ENCODE measurements at regions not wholly inside any gene's neighbourhood (a gene's known extent, or its start where the extent isn't known, plus 50 kb on each side); places are given as distances from the start of the nearest gene placed in this dataset.
"Not testable (repeated sequence)": the region's sequence is repeated elsewhere in the genome, so short reads cannot be mapped to it uniquely, and the experiment has no call there.

DNA sequence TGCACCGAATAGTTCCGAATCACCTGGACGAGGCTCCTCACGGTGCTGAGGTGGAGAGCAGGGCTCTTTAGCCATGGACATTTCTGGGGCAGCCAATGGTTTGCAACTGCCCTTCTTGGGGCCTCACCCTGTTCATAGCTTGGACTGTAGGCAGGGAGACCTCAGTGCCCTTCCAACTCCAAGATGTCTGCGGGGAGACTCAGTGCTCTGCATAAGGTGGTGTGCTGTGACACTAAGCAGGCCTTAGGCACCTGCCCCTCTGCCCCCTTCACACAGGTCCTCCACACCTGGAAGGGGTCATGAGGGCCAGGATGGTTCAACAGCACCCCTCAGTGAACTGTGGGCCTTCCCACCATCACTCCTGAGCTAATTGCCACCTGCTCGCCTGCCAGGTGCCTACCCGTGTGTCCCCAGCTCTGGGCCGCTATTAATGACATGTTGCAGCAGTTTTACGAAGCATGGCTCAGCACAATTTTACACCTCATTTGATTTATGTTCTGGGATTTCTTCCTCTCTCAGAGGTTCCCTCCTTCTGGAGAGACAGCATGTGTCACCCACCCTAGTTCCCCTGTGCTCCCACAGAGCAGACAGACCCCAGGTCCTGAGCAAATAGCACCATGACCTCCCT is 101.2 kb upstream of the SMAD3 start:
- no peak for DNase-seq (ENCODE audit: low spot score)

DNA sequence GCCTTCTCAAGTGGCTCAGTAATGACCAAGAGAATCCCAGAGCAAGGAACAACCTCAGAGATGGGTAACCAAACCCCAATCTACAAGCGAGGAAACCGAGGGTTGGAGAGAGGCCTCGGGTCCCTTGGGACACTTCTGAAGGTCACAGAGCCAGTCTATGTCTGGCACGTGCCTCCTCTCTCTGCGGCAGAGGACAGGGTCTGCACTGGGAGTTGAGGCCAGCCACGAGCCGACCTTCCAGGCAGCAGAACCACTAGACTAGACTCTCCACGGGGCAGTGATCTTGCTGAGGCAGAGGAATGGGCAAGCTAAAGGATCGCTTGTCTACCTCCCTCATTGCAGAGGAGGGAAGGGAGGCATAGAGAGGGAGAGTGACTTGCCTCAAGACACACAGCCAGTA is 100.6 kb upstream of the SMAD3 start:
- no peak for DNase-seq (ENCODE audit: low spot score)

DNA sequence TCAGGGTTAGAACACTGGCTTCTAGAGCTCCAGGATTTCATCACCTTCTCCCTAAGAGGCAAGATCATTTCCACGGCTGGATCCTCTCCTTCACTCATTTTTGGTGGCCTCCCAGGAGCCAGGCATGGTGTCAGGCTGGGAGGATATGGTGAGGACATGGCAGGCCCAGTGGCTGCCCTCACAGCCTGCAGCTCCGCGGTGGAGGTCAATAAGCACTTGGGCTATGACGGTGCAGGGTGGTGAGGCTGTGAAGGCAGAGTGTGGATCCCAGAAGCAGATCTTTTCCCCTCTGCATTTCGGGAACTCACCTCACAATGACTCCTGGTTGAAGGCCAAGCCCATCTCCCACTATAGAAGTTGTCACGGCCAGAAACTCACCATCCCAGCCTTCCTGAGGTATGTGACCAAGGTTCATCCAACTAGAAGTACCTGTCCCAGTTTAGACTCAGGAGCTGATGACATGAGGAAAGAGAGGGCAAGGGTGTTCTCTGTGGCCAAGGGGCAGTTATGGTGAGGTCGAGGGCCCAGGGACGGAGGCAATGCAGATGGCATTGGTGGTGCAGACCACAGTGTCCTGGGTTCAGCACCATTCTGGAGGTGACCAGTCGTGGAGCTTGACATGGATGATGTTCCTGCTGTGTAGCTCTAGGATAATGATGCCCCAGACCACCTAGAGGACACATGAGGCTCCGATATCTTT is 100.1 kb upstream of the SMAD3 start:
- DNase-seq (ENCODE audit: low spot score): no peak

DNA sequence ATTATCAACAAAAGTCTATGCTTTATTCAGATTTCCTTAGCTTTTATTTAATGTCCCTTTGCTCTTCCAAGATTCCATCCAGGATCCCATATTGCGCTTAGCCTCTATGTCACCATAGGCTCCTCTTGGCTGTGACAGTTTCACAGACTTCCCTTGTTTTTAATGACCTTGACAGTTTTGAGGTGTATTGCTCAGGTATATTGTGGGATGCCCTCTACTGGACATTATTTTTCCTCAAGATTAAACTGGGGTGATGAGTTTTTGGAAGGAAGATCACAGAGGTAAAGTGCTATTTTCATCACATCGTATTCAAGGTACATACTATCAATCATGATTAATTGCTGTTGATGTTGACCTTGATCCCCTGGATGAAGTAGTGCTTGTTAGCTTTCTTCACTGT is 99.1 kb upstream of the SMAD3 start:
- DNase-seq (ENCODE audit: low spot score): no peak

DNA sequence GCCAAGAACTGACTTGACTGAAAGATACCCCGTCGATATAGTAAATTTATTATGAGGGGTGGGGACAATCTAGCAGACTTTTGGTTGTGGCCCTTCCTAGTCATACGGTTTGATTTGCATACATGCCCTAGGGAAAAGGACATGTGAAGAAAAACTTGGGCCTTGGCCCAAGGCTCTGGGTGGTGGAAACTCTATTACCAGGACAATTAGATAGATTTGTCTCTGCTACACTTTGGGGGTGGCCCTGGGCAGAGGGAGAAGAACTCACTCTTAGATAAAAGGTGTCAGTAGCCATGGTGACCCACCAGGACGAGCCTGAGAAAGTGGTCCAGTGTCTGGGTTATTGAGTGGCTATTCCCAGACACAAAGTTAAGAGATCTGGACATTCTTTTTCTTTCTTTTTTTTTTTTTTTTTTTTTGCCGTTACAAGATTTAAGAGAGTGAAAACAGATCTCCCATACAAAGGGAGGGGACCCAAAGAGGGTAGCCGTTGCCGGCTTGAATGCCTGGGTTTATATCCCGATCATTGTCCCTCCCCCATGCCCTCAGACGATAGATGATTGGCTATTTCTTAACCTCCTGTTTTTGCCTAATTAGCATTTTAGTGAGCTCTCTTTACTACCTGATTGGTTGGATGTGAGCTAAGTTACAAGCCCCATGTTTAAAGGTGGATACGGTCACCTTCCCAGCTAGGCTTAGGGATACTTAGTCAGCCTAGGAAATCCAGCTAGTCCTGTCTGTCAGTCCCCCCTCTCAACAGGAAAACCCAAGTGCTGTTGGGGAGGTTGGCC is 96.4 kb upstream of the SMAD3 start:
- DNase-seq (ENCODE audit: low spot score): no peak

DNA sequence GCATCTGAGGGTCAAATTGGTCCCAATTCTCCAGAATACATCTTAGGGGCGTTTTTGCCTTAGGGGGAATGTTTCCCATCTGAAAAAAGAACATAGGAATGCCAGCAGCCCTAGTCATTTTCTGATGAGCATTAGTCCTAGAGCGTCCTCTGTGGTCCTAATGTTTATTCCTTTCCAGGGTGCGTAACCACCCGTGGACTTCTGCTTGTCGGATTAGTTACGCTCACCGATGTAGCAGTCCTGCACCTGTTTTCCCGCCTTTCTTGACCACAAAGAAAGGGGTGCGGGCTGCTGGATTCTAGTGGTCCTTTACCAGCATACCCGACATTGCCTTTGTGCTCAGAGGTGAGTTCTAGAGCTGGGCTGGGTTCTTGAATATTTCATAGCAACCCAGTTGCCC is 91.3 kb upstream of the SMAD3 start:
- not testable (repeated sequence) for DNase-seq (ENCODE audit: low spot score)

DNA sequence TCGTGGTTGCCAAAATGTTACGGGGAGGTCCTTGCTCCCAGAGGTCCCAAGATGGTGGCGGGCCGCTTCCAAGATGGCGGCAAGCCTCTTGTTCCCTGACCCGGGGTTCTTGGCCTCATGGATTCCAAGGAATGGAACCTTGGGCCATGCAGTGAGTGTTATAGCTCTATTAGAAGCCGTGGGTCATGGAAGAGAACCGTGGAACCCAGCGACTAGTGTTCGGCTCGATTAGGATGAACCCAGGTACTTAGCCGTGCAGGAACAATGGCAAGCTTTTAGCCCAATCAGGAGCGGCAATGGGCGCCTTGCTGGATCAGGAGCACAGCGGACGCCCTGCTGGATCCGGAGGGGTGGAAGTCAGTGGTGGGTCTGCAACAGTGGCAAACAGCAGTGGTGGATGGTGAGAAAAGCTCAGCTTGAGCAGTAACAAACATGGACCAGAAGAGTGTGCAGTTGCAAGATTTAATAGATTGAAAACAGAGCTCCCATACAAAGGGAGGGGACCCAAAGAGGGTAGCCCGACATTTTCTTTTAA is 89.2 kb upstream of the SMAD3 start:
- DNase-seq (ENCODE audit: low spot score): not testable (repeated sequence)

DNA sequence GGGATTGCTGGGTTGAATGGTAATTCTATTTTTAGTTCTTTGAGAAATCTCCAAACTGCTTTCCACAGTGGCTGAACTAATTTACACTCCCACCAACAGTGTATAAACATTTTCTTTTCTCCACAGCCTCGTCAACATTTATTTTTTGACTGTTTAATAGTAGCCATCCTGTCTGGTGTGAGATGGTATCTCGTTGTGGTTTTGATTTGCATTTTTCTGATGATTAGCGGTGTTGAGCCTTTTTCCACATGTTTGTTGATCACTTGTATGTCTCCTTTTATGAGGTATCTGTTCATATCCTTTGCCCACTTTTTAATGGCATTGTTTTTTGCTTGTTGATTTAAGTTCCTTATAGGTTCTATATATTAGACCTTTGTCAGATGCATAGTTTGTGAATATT is 85.1 kb upstream of the SMAD3 start:
- DNase-seq (ENCODE audit: low spot score): not testable (repeated sequence)

DNA sequence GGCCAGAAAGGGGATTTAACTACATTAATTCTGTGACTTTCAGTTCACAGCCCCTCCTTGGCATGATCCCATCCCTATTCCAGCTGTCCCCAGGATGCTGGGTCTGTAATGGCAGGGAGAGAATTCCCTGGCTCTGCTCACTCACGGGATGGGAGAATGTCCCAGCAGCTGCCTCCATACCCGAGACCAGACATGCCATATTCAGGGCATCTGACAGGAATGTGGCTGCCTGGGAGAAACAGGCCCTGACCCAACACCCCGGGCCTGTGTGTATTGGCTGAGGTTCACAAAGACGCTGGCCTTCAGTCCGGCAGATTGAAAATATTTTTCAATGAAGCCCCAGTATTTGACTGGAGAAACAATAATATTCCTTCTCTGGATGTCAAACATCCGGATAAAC is 83.6 kb upstream of the SMAD3 start:
- no peak for DNase-seq (ENCODE audit: low spot score)

DNA sequence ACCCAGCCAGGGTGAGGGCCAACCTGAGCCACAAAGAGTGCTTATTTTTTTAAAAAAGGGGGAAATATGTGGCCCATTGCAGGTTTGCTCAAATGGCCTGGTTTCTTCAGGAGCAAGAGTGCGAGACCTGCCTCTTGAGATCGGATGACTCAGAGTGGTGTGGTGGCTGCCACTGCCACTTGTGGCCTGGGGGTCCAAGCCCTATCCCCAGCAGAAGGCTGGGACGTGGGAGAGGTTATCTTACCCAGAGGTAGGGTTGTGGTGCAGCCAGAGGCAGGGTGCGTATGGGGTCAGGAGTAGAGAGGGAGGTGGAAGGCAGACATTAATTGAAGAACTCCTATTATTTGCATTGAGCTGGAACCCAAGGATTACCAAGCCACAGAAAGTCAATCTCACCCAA is 83.2 kb upstream of the SMAD3 start:
- DNase-seq (ENCODE audit: low spot score): no peak

DNA sequence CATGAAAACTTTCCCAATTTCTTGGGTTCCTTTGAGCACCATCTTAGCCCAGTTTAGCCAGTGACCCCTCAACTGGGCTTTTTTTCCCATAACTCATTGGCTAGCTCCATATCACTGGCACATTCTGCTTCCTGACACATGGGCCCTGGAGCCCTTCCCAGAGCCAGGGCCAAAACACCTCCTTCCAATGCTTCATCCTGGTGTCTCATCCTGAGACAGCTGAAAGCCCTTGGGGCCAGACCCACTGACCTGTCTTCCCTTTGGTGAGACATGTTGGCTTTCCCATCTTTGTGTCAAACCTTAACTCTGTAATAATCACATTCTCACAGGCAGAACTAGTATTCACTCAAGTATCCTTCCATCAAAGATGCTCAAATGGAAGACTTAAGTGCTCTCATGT is 82.6 kb upstream of the SMAD3 start:
- DNase-seq (ENCODE audit: low spot score): no peak

DNA sequence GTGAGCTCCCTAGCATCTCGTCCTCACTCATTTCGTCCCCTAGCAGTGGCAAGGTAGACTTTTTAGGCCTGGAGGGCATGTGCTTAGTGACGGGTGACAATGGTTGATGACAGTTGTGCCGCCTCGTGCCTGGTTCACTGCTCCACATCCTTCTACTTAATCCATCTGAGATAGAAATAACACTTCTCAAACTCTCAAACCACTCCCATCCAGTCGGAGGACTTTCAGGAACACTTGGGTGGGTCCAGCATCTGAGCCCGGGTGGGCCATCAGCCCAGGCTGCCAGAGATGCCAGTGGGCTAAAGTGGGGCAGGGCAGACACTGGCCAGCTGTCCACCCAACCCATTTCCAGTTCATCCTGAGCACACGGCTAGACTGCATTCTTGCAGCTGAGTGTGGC is 79.7 kb upstream of the SMAD3 start:
- DNase-seq (ENCODE audit: low spot score): no peak

DNA sequence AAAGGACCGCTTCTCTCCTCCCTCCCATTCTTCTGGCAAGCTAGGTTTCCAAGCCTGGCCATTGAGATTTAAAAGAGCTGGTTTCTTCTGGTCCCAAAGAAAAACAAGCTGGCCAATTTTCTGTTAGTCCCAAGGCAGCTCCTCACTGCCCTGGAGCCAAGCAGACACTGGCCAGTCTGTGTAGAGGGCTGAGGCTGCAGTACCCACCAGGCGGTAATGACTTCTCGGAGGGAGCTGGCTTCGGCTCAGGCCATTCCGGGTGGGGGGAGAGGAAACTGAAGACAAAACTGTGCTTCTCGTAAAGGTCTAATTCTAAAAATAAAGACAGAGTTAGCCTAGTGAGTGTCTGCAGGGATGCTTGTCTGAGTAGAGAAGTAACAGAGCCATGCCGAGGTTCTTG is 78.5 kb upstream of the SMAD3 start:
- no peak for DNase-seq (ENCODE audit: low spot score)

DNA sequence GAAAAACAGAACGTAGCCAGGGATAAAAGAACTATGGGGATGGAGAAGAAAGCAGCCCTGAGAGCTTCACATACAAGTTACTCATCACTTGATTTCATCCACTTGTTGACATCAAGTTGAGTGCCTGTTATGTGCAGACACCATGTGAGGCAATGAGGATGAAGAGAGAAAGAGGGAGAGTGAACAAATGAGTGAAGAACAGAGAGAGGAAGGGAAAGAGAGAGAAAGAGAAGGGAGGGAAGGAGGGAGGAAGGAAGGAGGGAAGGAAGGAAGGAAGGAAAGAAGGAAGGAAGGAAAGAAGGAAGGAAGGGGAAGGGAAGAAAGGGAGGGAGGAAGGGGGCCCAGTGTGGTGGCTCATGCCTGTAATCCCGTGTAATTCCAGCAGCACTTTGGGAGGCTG is 72.3 kb upstream of the SMAD3 start:
- DNase-seq (ENCODE audit: low spot score): no peak

DNA sequence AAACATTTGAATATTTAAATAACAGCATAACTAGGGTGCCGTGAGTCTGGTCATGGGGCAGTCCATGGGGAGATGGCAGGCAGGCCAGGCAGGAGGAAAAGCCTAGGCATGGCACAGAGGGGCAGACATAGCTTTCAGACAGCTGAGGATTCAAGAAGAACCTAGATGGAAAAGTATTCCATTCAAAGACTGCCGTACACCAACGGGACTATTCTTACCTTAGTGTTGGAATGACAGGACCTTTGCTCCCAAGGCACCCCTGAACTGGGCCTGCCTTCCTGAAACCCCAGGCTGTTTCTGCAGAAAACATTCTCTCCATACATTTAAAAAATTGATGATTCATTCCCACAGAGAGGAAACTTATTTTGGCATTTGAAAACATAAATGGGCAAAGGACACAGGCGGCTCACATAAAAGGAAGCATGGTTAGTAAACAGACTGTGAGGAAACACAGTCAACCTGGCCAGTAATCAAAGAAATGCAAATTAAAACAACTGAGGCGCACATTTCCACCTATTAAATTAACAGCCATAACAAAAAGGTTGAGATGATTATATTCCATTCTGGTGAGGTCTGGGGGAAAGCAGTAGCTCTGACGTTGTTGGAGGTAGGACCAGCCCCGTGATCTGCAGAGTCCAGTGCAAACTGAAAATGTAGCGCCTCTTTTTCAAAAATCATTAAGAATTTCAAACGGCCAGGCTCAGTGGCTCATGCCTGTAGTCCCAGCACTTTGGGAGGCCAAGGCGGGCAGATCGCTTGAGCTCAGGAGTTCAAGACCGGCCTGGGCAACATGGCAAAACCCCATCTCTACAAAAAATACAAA is 71.3 kb upstream of the SMAD3 start:
- DNase-seq (ENCODE audit: low spot score): no peak

DNA sequence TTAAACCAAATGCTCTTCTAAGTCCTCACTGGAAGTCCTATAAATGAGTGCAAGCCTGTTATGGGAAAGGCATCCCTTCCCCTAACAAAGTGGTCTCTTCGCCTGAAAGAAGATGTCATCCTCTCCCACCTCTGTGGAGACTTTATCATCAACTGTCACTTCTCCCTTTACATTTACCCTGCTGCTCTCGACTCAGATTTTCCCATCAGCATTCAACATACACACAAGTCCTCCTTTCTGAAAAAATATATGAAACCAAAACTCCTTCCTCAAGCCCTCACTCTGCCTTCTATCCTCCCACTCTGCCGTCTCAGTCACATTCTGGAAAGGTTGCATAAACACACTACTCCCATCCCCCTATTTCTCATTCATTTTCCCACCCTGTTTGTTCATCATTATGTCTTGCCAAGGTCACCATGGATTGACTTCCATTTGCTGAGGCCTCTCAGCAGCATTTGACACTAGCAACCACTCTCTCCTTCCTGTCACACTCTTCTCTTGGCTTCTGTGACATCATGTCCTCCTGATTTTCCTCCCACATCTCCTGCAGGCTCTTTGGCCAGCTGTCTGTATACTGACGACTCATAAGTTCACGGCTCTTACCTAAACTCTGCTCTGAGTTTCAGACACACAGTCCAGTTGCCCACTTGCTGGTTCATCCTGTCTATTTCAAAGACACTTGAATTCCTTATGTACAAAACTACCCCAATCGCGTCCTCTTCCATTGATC is 70.3 kb upstream of the SMAD3 start:
- peak; percentile 18 for DNase-seq (ENCODE audit: low spot score)

DNA sequence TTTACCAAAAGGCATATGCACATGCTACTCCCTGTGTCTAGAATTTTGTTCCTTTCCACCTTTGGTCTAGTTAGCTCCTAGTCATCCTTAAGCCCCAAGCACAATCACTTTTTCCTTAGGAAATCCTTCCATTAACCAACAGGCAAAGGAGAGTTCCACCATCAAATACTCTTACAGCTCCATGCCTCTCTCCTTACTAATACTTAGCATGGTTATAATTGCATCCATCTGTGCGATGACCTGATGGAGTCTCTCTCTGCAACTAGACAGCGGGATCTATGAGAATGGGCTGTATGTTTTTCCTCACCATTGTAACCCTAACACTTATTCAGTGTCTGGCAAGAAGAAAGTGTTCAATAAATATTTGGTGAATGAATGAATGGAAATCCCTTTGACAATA is 69.3 kb upstream of the SMAD3 start:
- no peak for DNase-seq (ENCODE audit: low spot score)

DNA sequence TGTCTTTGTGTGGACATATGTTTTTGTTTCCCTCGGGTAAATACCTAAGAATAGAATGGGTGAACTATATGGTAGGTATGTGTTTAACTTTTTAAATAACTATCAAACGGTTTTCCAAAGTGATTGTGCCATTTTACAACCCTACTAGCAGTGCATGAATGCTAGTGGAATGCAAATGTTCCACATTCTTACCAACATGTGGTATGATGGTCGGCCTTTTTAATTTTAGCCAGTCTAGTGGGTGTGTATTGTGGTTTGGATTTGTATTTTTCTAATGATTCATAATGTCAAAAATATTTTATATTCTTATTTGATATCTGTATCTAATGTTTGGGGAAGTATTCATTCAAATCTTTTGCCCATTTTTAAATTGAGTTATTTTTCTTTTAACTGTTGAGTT is 68.2 kb upstream of the SMAD3 start:
- DNase-seq (ENCODE audit: low spot score): no peak

DNA sequence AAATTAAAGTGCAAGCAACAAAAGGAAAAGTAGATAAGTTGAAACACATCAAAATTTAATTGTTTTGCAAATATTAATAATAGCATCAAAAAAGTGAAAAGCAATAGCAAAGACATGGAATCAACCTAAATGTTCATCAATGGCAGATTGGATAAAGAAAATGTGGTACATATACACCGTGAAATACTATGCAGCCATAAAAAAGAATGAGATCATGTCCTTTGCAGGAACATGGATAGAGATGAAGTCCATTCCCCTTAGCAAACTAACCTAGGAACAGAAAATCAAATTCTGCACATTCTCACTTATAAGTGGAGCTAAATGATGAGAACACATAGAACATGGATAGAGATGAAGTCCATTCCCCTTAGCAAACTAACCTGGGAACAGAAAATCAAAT is 67.2 kb upstream of the SMAD3 start:
- not testable (repeated sequence) for DNase-seq (ENCODE audit: low spot score)

DNA sequence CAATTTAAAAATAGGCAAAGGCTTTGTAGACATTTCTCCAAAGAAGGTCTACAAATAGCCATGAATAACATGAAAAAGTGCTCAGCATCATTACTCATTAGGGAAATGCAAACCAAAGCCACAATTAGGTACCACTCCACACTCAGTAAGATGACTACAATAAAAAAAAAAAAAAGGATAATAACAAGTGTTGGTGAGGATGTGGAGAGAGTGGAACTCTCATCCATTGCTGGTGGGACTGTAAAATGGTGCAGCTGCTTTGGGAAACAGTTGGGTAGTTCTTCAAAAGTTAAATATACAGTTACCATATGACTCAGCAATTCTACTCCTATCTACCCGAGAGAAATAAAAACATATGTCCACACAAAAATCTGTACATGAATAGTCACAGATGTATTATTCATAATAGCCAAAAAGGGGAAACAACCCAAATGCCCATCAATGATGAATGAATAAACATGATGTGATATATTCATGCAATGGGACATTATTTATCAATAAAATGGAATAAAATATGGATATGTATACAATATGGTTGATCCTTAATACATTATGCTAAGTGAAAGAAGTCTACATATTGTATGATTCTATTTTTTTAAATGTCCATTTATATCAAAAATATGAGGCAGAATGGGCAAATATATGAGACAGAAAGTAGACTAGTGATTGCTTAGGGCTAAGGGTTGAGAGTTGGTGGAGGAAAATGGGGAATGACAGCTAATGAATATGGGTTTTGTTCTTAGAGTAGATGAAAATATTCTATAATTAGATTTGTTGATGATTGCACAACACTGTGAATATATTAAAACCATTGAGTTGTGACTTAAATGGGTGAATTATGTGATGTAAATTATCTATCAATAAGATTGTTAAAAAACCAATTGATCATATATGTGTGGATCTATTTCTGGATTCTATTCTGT is 66.1 kb upstream of the SMAD3 start:
- DNase-seq (ENCODE audit: low spot score): no peak

All from kidney tubule cell (primary cell).